ENCODE measurements at regions not wholly inside any gene's neighbourhood (a gene's known extent, or its start where the extent isn't known, plus 50 kb on each side); places are given as distances from the start of the nearest gene placed in this dataset.
A peak's percentile ranks its signal among the peaks of the same experiment; 100 is the strongest.

GRCh38 chr2:237154082-237154638 is 68.5 kb downstream of the COPS8 start:
- TF ChIP-seq CTCF (conservative IDR thresholded peaks at IDR 0.05) = peak; percentile 90
- no peak for TF ChIP-seq EZH2 (IDR thresholded peaks at IDR 0.05; ENCODE audit: low read depth)
